A549 (cell line): ENCODE measurements at regions not wholly inside any gene's neighbourhood (a gene's known extent, or its start where the extent isn't known, plus 50 kb on each side); places are given as distances from the start of the nearest gene placed in this dataset.

Experiments
- CEBPB ChIP-seq, 2 experiments: fragments of >200 bp in 1 of 2; sonication (Bioruptor Twin) in 1 of 2; formaldehyde crosslinking in 1 of 2; IDR thresholded peaks; 2 replicates each; pipeline ENCODE4 v1.6.1; 2012 to 2016
- JUN ChIP-seq, 2 experiments: fragments of >200 bp; sonication (Bioruptor Twin); formaldehyde crosslinking; IDR thresholded peaks; 2 replicates in 1 of 2; 3 replicates in 1 of 2; pipeline ENCODE4 v1.6.1; 2016 to 2017
- RFX5 ChIP-seq: fragments of 450-650 bp; IDR thresholded peaks from 2 replicates; pipeline ENCODE4 v1.7.1; 2014; ENCODE audit warnings: antibody characterized with exemption, mild to moderate bottlenecking, moderate library complexity
- TF ChIP-seq, protein P1 (sequence below): fragments of >200 bp; sonication (Bioruptor Twin); formaldehyde crosslinking; IDR thresholded peaks from 3 replicates; pipeline ENCODE4 v1.5.1; 2016

DNA sequence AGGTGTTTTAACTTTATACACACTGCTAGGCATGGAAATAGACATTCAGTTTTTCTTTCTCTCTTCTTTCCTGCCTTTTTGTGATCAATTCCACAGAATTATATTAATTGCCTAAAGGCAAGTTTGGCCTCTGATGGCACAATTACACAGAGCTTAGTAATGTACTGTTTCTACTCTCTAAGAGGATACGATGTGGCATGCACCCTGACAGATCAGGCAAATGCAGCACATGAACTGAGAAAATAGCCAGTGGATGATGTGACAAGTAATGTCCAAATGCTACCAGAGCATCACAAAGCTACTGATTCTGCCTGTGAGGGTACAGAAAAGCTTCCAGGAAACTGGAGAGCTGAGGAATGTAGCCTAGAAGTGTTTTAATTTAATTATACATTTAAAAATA lies 233.8 kb upstream of the PRR20A start:
- TF ChIP-seq, protein P1, sequence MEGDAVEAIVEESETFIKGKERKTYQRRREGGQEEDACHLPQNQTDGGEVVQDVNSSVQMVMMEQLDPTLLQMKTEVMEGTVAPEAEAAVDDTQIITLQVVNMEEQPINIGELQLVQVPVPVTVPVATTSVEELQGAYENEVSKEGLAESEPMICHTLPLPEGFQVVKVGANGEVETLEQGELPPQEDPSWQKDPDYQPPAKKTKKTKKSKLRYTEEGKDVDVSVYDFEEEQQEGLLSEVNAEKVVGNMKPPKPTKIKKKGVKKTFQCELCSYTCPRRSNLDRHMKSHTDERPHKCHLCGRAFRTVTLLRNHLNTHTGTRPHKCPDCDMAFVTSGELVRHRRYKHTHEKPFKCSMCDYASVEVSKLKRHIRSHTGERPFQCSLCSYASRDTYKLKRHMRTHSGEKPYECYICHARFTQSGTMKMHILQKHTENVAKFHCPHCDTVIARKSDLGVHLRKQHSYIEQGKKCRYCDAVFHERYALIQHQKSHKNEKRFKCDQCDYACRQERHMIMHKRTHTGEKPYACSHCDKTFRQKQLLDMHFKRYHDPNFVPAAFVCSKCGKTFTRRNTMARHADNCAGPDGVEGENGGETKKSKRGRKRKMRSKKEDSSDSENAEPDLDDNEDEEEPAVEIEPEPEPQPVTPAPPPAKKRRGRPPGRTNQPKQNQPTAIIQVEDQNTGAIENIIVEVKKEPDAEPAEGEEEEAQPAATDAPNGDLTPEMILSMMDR = no peak
- TF ChIP-seq JUN (IDR thresholded peaks at IDR 0.05) = no peak
- TF ChIP-seq RFX5 = no peak
- no peak for TF ChIP-seq CEBPB (IDR thresholded peaks at IDR 0.05)
